HG03520 (cell line): ENCODE measurements at regions not wholly inside any gene's neighbourhood (a gene's known extent, or its start where the extent isn't known, plus 50 kb on each side); places are given as distances from the start of the nearest gene placed in this dataset.

Experiments used
- ATAC-seq: cut with Tn5 transposase; IDR thresholded peaks from one replicate; pipeline ENCODE4 v1.9.1; 2021; ENCODE audit warnings: mild to moderate bottlenecking, moderate library complexity; ENCODE audit not compliant: unreplicated experiment

DNA sequence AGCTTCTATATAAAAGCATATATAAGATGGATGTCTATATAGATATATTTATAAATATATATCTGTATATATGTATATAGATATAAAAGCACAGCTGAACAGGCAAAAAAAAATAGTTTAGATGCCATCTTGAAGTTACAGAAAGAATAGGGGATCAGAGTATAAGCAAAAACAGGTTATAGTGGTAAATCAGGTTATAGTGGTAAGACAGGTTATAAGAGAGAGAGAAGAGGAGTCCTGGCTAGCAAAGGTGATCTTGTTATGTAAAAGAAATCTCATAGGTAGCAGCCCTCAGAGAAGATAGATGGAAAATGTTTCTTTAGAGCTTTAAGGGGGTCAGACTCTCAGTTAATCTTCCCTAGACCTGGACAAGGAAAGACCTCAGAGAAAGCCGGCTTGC, 1263.1 kb downstream of the PCDH7 start:
- no peak for ATAC-seq

DNA sequence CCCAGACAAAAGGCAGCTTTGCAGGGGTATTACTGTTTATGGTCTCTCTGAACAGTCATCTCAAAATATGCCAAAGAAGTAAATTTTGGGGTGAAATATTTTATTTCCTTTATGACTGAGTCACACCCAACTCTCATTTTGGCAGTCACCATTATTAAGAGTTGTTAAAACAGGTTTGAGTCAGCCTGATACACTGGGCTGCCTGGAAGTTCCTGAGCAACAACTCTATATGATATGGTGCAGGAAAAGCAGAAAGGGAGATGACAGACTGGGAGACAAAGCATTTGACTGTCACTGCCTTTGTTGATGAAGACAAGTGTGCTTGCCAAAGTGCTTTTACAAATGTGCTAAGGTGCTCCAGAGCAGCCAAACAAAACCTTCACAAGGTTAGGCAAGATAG, 1263.5 kb downstream of the PCDH7 start:
- no peak for ATAC-seq

DNA sequence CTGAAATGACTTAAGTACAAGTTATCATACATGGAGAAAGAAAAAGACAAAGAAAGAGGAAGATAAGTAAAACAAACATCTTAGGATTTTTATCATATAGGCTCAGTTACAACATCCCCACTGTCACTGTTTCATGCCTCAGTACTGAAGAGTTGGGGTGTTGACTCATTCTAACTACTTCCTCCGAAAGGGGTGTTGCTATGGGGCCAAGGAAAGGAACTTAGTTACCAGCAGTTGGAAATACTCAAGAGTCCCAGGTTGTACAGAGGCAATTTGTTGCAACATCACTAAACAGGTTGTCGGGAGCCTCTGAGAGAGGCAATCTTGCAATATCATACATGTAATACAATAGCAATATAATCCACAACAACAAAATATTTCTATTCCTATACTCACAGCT, 1264.7 kb downstream of the PCDH7 start:
- no peak for ATAC-seq

DNA sequence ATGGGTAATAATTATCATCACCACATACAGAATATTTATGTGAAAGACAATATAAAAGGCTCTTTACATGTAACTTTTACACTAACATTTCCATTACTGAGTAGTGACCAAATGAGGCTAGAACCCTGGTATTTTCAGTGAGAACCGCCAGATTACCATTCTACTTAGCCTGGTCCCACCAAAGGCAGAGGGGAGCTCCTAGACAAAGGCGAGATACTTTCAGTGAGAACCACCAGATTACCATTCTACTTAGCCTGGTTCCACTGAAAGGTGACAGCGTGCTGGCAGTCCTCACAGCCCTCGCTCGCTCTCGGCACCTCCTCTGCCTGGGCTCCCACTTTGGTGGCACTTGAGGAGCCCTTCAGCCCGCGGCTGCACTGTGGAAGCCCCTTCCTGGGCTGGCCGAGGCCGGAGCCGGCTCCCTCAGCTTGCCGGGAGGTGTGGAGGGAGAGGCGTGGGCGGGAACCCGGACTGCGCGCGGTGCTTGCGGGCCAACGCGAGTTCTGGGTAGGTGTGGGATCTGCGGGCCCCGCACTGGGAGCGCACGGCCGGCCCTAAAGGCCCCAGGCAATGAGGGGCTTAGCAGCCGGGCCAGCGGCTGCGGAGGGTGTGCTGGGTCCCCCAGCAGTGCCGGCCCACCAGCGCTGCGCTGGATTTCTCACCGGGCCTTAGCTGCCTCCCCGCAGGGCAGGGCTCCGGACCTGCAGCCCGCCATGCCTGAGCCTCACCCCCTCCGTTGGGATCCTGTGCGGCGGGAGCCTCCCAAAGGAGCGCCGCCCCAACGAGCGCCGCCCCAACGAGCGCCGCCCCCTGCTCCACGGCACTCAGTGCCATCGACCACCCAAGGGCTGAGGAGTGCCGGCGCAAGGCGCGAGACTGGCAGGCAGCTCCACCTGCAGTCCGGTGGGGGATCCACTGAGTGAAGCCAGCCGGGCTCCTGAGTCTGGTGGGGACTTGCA, 1276.1 kb downstream of the PCDH7 start:
- no peak for ATAC-seq

DNA sequence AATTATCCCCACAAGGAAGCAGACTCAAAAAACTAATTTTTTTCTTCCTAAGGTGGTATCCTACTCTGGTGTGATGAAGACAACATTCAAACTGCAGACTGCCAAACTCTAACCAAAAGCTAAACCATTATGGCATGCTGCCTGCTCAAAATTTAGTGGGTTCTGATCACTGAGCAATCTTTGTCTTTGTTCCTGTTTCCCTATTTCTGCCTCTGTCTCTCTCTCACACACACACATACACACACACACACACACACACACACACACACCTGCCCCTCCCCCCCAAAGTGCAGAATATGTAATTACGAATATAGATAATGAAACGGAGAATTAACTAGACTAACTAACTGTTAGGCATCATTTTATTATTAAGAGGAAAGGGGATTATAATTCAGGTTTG, 1278.6 kb downstream of the PCDH7 start:
- no peak for ATAC-seq

DNA sequence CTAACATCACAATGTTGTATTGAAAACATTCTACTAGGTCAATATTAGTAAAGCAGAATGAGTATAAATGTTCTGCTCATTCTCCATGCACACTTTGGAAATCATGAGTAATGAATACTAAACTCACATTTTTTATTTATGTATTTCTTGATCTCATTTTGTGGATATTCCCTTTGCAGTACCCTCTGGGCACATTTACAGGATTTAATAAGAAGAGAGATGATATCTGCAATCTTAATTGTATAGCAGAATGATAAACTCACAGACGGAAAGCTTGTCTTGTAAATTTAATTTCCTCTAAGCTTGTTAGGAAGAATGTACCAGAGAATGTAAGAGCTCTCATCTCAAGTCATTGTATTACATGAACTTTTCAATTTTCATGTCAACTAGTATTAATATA, 1279.7 kb downstream of the PCDH7 start:
- ATAC-seq = no peak

DNA sequence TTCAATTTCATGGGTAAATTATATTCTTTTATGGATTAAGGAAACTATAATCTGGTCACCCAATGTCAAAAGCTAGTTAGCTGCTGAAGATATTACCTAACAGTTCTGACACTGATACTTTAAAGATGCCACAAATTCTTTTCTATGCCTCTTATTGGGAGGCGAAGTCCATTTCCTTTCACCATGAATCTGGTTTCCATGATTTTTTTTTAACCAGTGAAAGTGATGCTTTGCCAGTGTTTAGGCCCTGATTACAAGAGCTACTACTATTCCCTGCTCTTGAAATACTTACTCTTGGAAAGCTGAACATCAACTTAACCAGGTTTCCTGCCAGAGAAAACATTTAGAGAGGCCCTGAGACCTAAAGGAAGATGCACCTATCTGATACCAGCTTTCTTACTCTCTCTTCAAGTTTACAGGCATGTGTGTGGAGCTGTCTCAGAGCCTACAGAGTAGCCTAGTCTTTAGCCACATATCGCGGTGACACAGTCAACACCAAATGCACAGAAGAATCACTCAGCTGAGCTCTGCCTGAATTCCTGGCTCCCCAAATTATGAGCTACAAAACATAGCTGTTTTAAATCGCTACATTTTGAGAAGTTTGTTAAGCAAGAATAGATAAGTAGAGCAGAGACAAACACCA, 1280.8 kb downstream of the PCDH7 start:
- no peak for ATAC-seq

DNA sequence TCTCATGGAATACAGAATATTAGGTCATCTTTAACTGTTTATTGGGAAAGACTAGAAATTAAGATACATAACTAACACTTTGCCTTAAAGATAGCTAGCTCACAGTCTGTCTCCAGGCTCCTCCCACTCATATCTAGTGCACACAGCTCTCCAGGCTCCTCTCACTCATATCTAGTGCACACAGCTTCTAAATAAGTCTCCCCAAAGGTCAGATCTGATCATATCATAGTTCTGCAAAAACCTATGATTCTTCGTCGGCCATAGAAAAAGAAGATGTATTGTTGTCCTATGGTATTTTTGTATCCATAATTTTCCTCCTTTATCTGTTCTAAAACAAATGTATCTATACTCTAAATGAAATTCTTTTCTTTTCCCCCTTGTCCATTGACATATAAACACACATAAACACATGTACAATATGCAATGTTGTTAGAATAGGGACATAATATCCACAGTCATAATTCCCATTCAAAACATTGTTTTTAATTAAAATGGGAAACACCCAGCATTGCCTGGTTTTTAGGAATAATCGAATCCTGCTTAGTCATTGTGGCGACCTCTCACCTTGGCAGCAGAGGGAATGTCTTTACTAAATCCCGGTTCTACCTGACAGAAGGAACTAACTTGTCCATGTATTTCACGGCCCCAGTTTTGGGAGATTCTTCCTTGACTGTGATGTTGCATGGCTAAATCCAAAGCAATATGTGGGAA, 1282.0 kb downstream of the PCDH7 start:
- ATAC-seq = no peak

DNA sequence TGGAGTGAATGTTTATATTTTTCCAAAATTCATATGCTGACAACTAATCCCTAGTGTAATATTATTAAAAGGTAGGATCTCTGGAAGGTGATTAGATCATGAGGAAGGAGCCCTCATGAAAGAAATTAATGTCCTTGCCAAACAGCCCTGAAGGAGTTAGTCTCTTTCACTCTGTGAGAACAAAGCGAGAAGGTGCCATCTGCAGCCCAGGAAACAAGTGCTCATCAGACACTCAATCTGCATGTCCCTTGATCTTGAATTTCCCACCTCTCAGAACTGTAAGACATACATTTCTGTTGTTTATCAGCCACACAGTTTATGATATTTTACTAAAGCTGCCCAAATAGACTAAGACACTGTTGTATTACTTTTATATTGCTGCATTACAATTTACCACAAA, 1283.4 kb downstream of the PCDH7 start:
- ATAC-seq = no peak

DNA sequence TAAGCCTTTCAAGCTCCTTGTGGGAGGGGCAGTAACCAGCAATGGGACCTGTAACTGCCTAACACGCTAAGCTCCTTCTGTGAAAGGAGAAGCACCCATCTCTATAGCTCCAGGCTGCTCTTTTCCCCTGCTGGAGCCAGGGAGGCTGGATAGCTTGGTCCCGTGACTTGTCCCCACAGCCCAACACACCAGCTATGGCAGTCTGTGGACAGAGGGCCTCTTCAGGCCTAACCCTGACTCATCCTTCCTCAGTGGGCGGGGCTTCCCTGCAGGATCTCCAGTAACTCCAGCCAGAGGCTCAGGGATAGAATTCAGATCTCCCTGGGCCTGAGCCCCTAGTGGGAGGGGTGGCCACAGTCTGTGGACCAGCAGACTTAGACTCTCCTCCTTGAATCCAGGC, 1290.1 kb downstream of the PCDH7 start:
- no peak for ATAC-seq

DNA sequence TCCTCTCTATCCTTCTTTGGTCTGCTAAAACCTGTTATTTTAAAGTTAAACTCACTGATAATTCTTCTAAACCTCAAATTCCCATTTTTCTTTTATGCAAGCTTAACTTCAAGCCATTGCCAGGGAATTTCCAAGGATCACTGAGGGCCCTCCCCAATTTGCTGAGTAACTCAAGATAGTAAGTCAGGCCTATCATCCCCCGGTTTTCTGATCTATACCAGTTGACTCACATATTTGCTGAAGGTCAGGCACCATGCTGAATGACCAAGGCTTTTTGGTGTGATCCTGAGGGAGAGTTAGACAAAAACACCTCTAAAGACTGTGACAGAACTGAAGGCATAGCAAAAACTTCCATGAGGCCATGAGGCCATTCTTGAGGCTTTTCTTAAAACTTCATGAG, 1301.9 kb downstream of the PCDH7 start:
- no peak for ATAC-seq

DNA sequence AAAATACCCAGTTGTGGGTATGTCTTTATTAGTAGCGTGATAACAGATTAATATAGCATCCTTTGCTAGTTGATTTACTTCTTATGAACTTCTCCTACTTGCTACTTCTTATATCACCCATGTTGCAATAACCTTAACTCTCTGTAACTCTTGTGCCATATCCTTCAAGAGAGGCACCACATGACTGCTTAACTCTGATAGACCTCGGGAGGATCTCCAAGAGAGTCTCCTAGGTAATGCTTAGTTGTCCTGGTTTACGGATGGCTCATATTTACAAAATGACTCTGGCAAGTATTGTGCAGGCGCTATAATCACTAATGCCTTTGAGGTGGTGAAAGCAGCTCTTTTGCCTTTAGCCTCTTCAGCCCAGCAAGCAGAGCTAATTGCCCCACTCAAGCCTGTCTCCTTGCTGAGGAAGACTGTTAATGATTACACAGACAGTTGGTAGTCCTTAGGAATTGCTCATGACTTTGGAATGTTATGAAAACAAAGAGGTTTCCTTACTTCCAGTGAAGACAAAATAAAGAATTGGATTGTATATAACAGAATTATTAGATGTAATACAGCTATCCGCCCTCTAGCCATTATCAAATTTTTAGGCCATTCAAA, 1305.8 kb downstream of the PCDH7 start:
- ATAC-seq = no peak

DNA sequence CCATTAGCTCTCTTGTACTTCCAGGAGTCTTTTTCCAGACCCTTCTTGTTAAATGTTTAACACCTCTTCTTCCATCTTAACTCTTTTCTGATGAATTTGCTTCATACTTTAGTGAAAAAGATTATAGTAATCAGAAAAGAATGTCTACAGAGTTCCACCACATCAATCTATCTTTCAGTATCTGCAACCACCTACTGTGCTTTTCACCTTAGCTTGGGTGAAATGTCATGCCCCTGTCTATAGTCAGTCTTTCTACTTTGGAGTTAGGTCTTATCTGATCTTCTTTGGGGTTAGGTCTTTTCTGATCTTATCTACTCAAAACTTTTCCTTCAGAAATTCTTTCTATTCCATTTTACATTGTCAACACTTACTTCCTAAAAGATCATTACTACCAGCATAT, 1310.2 kb downstream of the PCDH7 start:
- ATAC-seq = no peak

DNA sequence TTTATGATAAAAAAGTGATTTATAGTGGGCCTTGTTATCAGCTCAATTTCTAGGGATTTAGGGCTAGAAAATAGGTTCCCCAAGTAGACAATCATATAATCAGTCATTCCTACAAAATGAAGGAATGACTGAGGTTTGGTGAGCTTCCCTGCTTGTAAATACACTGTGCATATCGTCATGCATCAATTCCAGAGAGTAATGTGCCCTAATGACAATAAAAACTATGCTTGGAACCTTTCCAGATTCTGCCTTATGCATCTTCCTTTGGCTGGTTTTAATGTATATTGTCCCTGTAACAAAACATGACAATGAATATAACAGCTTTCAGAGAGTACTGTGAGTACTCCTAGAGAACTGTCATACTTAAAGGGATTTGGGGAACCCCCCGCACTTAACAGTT, 1310.9 kb downstream of the PCDH7 start:
- ATAC-seq = no peak

DNA sequence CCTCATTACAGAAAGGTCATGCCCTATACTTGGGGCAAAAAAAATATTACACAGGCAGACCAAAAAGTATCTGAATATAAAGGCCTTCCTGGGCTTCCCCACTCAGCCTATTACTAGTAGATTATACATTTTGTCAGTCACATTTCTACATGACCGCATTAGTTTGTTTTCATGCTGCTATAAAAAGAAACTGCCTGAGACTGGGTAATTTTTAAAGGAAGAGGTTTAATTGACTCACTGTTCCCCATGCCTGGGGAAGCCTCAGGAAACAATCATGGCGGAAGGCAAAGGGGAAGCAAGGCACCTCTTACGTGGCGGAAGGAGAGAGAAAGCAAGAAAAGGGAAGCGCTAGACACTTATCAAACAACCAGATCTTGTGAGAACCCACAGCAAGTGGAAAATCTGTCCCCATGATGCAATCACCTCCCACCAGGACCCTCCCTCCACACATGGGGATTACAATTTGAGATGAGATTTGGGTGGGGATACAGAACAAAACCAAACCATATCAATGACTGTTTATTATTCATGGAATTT, 1312.0 kb downstream of the PCDH7 start:
- ATAC-seq = no peak

DNA sequence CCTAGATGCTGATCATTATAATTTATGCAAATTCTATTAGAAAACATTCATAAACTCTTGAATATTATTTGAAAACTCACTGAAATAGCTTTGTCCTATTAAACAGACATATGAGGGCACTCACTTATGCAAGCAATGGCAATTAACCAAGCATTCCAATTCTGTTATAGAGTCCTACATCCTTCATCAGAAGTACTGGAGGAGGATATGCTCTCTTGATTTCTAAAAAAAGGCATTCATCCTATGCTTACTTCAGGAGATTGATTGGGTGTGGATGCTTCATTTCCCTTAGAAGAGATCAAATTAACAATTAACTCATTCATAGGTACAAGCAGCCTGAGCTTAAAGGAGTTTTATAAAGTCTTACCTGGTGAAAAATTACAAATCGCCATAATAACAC, 1317.2 kb downstream of the PCDH7 start:
- ATAC-seq = no peak

DNA sequence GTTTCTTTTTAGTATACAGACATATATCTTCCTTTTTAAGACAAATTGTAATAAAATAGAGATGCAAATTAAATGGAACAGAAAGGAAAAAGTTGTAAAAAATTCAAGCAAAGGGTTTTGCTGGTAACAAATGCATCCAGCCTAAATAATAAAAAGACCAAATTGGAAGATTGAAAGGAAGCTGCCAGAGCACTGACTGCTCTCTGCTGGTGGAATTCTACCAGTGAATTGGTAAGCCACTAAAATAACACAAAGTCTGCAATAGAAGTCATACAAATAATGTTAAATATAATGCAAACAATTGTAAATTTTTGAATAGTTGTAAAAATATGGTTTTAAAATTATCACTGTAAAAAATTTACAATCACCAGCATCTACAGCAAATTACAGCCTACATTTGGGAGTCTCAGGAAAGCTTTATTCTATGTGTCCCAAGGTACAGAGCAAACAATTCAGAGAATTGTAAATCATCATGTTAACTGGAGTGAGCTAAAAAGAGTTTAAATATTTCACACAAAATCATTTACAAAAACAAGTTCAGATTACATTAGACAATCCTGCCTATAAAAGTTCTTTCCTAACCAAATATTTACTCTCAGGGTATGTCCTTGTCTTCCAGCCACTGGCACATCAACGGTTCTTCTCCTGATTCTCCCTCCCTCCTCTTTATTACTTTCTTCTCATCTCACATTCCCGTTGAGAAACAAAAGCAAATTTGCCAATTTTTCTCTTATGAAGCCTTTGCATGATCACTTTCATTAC, 1322.5 kb downstream of the PCDH7 start:
- no peak for ATAC-seq

DNA sequence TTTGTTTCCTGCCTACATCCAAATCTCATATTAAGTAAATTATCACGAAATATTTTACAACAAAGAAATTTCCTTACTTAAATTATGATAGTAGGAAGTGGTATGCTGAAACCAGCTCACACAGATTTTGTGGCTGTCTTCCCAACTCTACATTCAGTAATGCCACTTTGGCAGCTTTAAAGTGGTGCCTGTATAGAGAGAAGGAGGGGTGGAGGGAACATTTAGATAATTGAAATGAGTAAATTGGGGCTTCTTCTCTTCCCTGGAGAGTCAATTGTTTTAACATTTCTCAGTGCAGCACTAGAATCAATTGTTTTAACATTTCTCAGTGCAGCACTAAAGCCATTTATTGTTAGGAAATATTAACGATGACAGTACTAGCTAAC, 1323.1 kb downstream of the PCDH7 start:
- ATAC-seq = no peak

DNA sequence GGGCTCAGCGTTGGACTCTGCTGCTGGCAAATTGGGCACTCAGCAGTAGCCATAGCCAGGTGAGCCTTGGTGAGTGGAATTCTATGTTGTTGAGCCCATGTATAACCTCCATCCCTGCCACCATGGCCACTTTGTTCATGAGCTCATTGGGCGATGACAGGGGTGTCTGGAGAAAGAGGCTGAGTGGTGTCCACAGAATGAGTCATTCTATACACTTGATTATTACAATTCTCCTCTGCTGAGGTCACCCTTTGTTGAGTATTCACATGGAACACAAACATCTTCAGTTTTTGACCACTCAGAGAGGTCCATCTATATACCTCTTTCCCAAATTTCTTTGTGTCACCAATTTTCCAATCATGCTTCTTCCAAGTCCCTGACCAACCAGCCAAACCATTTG, 1341.7 kb downstream of the PCDH7 start:
- no peak for ATAC-seq

DNA sequence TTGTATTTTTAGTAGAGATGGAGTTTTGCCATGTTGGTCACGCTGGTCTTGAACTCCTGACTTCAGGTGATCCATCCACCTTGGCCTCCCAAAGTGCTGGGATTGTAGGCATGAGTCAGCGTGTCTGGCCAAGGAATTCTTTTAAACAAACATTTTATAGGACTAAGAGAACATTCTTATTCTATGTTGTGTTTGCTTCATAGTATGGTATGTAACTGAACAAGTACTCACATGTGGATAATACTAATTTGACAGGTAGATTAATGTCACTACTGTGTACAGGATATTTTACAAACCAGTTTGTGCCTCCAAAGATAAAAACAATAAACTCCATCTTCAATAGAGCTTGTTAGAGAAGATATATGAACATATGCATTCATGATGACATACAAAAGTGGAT, 1353.4 kb downstream of the PCDH7 start:
- no peak for ATAC-seq
